HCT116 (cell line): ENCODE measurements at regions not wholly inside any gene's neighbourhood (a gene's known extent, or its start where the extent isn't known, plus 50 kb on each side); places are given as distances from the start of the nearest gene placed in this dataset.

Source experiments
- ATAC-seq: fragments of 200-7000 bp; cut with Tn5 transposase; 2 replicates; pipeline ENCODE4 v1.9.1; 2020; ENCODE audit warnings: mild to moderate bottlenecking, moderate library complexity
- BruUV-seq: library from RNA; stranded (reverse); fragments of 400-500 nt; replicated peaks from 2 replicates; lab custom pipeline; 2021; lab: Mats Ljungman, UMichigan
- CTCF ChIA-PET: fragments of 300-600 bp; sonication (Branson Sonifier 250); formaldehyde crosslinking; loops from one replicate; lab custom pipeline; 2021; ENCODE audit warnings: antibody characterized with exemption; lab: Charles Lee
- POLR2A ChIA-PET: fragments of 300-600, 350-600 bp; sonication (Branson Sonifier 250); formaldehyde crosslinking; loops from one replicate; lab custom pipeline; 2021; ENCODE audit warnings: antibody characterized with exemption; lab: Charles Lee
- RAD21 ChIA-PET, 2 experiments: fragments of 300-600 bp; sonication (Branson Sonifier 250); formaldehyde crosslinking; loops; one replicate each; lab custom pipeline; 2023; ENCODE audit warnings: low total read pairs in 2 of 2; ENCODE audit not compliant: uncharacterized antibody in 2 of 2, unreplicated experiment in 2 of 2, low non-redundant PET in 1 of 2; lab: Charles Lee
- DNase-seq: peaks from one replicate; pipeline ENCODE4 v3.0.0-alpha.2; 2010; ENCODE audit warnings: low read depth, low spot score
- H2AFZ ChIP-seq: fragments of 200-600 bp; shearing (Covaris generic), sonication (generic); 2 replicates; pipeline ENCODE4 v1.6.1; 2017; ENCODE audit warnings: low read depth, mixed run types, mixed read lengths, antibody characterized with exemption, low read length; ENCODE audit not compliant: poor library complexity, severe bottlenecking
- H3K27ac ChIP-seq: 2 replicates; pipeline ENCODE4 v1.5.1; 2012; ENCODE audit warnings: low read depth, low read length
- H3K27me3 ChIP-seq: fragments of 200-600 bp; sonication (generic); 2 replicates; pipeline ENCODE4 v1.6.1; 2016; ENCODE audit warnings: mixed run types, low read length, mixed read lengths; ENCODE audit not compliant: insufficient read depth
- H3K36me3 ChIP-seq, 2 experiments: fragments of 200-500 bp in 1 of 2; fragments of 200-600 bp in 1 of 2; sonication (Bioruptor generic) in 1 of 2; sonication (generic) in 1 of 2; 2 replicates each; pipeline versions ENCODE4 v1.5.1 to v1.6.1; 2014 to 2016; ENCODE audit warnings: low read length in 2 of 2, inconsistent platforms in 1 of 2, mixed read lengths in 1 of 2, mixed run types in 1 of 2; ENCODE audit not compliant: insufficient read depth in 2 of 2, control insufficient read depth in 1 of 2
- H3K4me1 ChIP-seq, 2 experiments: fragments of 200-600 bp in 1 of 2; sonication (generic) in 1 of 2; 2 replicates each; pipeline versions ENCODE4 v1.5.1 to v1.6.1; 2012 to 2017; ENCODE audit warnings: low read length in 2 of 2, inconsistent platforms in 1 of 2, mild to moderate bottlenecking in 1 of 2, mixed read lengths in 1 of 2, mixed run types in 1 of 2, moderate library complexity in 1 of 2; ENCODE audit not compliant: insufficient read depth in 2 of 2, control insufficient read depth in 1 of 2
- H3K4me2 ChIP-seq: fragments of 200-600 bp; sonication (generic); 2 replicates; pipeline ENCODE4 v1.6.1; 2017; ENCODE audit warnings: mixed run types, low read length, mixed read lengths
- H3K4me3 ChIP-seq, 2 experiments: fragments of 200-600 bp in 1 of 2; sonication (generic) in 1 of 2; replicated peaks in 1 of 2; 2 replicates each; pipeline ENCODE4 v1.5.1; 2011 to 2016; ENCODE audit warnings: low read length in 2 of 2, control low read depth in 1 of 2, low read depth in 1 of 2, mild to moderate bottlenecking in 1 of 2, mixed read lengths in 1 of 2, mixed run types in 1 of 2
- H3K79me2 ChIP-seq: fragments of 200-600 bp; sonication (generic); 2 replicates; pipeline ENCODE4 v1.6.1; 2017; ENCODE audit warnings: mild to moderate bottlenecking, mixed run types, low read length, moderate library complexity, mixed read lengths; ENCODE audit not compliant: insufficient read depth
- H3K9ac ChIP-seq: fragments of 200-600 bp; sonication (generic); 2 replicates; pipeline ENCODE4 v1.6.1; 2016; ENCODE audit warnings: low read length, mixed read lengths
- H3K9me2 ChIP-seq: fragments of 200-600 bp; sonication (generic), shearing (Covaris generic); 2 replicates; pipeline ENCODE4 v1.6.1; 2017; ENCODE audit warnings: mixed run types, mild to moderate bottlenecking, moderate library complexity; ENCODE audit not compliant: insufficient read depth
- H3K9me3 ChIP-seq, 2 experiments: fragments of 200-500 bp in 1 of 2; fragments of 200-600 bp in 1 of 2; sonication (Bioruptor generic) in 1 of 2; sonication (generic) in 1 of 2; 2 replicates each; pipeline ENCODE4 v1.6.1; 2014 to 2017; ENCODE audit warnings: low read length in 2 of 2, mixed read lengths in 2 of 2, inconsistent platforms in 1 of 2, low read depth in 1 of 2, mild to moderate bottlenecking in 1 of 2, mixed run types in 1 of 2, moderate library complexity in 1 of 2; ENCODE audit not compliant: control insufficient read depth in 1 of 2, insufficient read depth in 1 of 2
- H4K20me1 ChIP-seq: fragments of 200-600 bp; sonication (generic), shearing (Covaris generic); 2 replicates; pipeline ENCODE4 v1.6.1; 2017; ENCODE audit warnings: mixed run types, mild to moderate bottlenecking, moderate library complexity; ENCODE audit not compliant: insufficient read depth
- CBX3 ChIP-seq: IDR thresholded peaks from 2 replicates; pipeline ENCODE4 v1.6.1; 2012; ENCODE audit warnings: low read depth
- CEBPB ChIP-seq: IDR thresholded peaks from 2 replicates; pipeline ENCODE4 v1.6.1; 2012; ENCODE audit warnings: low read depth
- ELF1 ChIP-seq: IDR thresholded peaks from 2 replicates; pipeline ENCODE4 v1.6.1; 2012; ENCODE audit warnings: low read depth, borderline replicate concordance
- EZH2 ChIP-seq: fragments of 200-600 bp; sonication (generic); IDR thresholded peaks from 2 replicates; pipeline ENCODE4 v1.6.1; 2017; ENCODE audit warnings: antibody characterized with exemption, mixed run types
- EZH2phosphoT487 ChIP-seq: fragments of 200-600 bp; IDR thresholded peaks from 2 replicates; pipeline ENCODE4 v1.6.1; 2018; ENCODE audit warnings: antibody characterized with exemption, borderline replicate concordance
- FOSL1 ChIP-seq: IDR thresholded peaks from 2 replicates; pipeline ENCODE4 v1.6.1; 2012; ENCODE audit warnings: low read depth
- SP1 ChIP-seq: IDR thresholded peaks from 2 replicates; pipeline ENCODE4 v1.6.1; 2012; ENCODE audit warnings: low read depth
- TCF7L2 ChIP-seq: IDR thresholded peaks from 2 replicates; pipeline ENCODE4 v1.7.0; 2011; ENCODE audit warnings: borderline replicate concordance, inconsistent platforms; ENCODE audit not compliant: insufficient read depth, insufficient read length; ENCODE audit errors: extremely low read depth
- ZBTB33 ChIP-seq: IDR thresholded peaks from 2 replicates; pipeline ENCODE4 v1.6.1; 2011; ENCODE audit warnings: mild to moderate bottlenecking, low read length, moderate library complexity; ENCODE audit not compliant: insufficient replicate concordance; ENCODE audit errors: extremely low read depth
- ZFX ChIP-seq: fragments of 450-650 bp; IDR thresholded peaks from 2 replicates; pipeline ENCODE4 v1.6.1; 2017
- ZNF274 ChIP-seq: fragments of 200-500 bp; sonication (Bioruptor generic); IDR thresholded peaks from 2 replicates; pipeline ENCODE4 v1.6.1; 2014; ENCODE audit warnings: mild to moderate bottlenecking, low read depth, low read length, inconsistent platforms
- intact Hi-C: fragments of 100-400 bp; cut with micrococcal nuclease; formaldehyde crosslinking; loops from 2 replicates; pipeline ENCODE4 v1.10.0; 2022

GRCh38 chr1:68969441-68969840 is 472.6 kb upstream of the DEPDC1 start:
- intact Hi-C loops, result no loop called here
- Histone ChIP-seq H3K4me2 (no peak overlapping the region), H3K27me3 (no peaks in the 10 kb centered on the region), H3K36me3 (no peaks in the 10 kb centered on the region), H3K4me1 (no peaks in the 10 kb centered on the region), H3K9ac (no peak overlapping the region), H4K20me1 (no peaks in the 10 kb centered on the region), H3K9me2 (no peaks in the 10 kb centered on the region), H3K27ac (no peak overlapping the region), H3K79me2 (no peaks in the 10 kb centered on the region), H2AFZ (no peak overlapping the region), H3K4me3 (no peak overlapping the region), H3K9me3 (no peaks in the 10 kb centered on the region)
- DNase-seq, result no peak
- ATAC-seq, result no peak
- POLR2A ChIA-PET, result no interaction called here
- TF ChIP-seq ZFX (no peak), CBX3 (no peak), CEBPB (no peak), EZH2phosphoT487 (no peak), EZH2 (no peak), FOSL1 (no peak), SP1 (no peak), TCF7L2 (no peak), ZBTB33 (no peak), ZNF274 (no peak), ELF1 (no peak)
- RAD21 ChIA-PET, result no interaction called here
- no TSS peak for BruUV-seq
- CTCF ChIA-PET, result no interaction called here
